K562 (cell line): ENCODE measurements at regions not wholly inside any gene's neighbourhood (a gene's known extent, or its start where the extent isn't known, plus 50 kb on each side); places are given as distances from the start of the nearest gene placed in this dataset.

Experiments
- ATAC-seq: fragments of 200-7000 bp; cut with Tn5 transposase; 3 replicates; pipeline ENCODE4 v1.9.1; 2020; ENCODE audit warnings: moderate library complexity
- BruUV-seq: library from RNA; stranded (reverse); fragments of 400-500 nt; replicated peaks from 2 replicates; lab custom pipeline; 2021; lab: Mats Ljungman, UMichigan
- CTCF ChIA-PET: fragments of 300-600 bp; formaldehyde crosslinking; extraction: SDS; loops from one replicate; lab custom pipeline; 2021; ENCODE audit warnings: low intra/inter-chr PET ratio; lab: Yijun Ruan, JAX
- POLR2A ChIA-PET: fragments of 300-600, 350-650 bp; sonication (Branson Sonifier 250); formaldehyde crosslinking; extraction: SDS; loops from one replicate; lab custom pipeline; 2021; ENCODE audit warnings: antibody characterized with exemption, inconsistent platforms; lab: Yijun Ruan, JAX
- DNase-seq, 4 experiments: peaks; one replicate each; pipeline versions ENCODE4 v3.0.0 to v3.0.0-alpha.2; 2011 to 2018; ENCODE audit warnings: low spot score in 3 of 4, mixed read lengths in 3 of 4; ENCODE audit errors: extremely low read depth in 1 of 4
- FAIRE-seq: peaks from 2 replicates; lab custom pipeline; 2011; peaks lifted over from hg19 to GRCh38; lab: Jason Lieb, UNC
- H2AFZ ChIP-seq: 2 replicates; pipeline ENCODE4 v1.6.0; 2011; ENCODE audit warnings: low read depth, low read length, control low read depth, inconsistent platforms
- H3K27ac ChIP-seq: fragments of 200-600 bp; 3 replicates; pipeline ENCODE4 v1.8.0; 2011; ENCODE audit warnings: low read depth, mild to moderate bottlenecking, control low read depth, inconsistent platforms, low read length, moderate library complexity, mixed read lengths; ENCODE audit errors: extremely low read depth
- H3K27me3 ChIP-seq, 2 experiments: fragments of 300-600 bp in 1 of 2; 2 replicates in 1 of 2; 3 replicates in 1 of 2; pipeline versions ENCODE4 v1.6.0 to v1.8.0; 2011; ENCODE audit warnings: inconsistent platforms in 2 of 2, low read length in 2 of 2, mild to moderate bottlenecking in 1 of 2, mixed read lengths in 1 of 2, moderate library complexity in 1 of 2; ENCODE audit not compliant: control insufficient read depth in 2 of 2, insufficient read depth in 2 of 2
- H3K36me3 ChIP-seq: fragments of 300-600 bp; 3 replicates; pipeline ENCODE4 v1.8.0; 2011; ENCODE audit warnings: mild to moderate bottlenecking, low read length, inconsistent platforms; ENCODE audit not compliant: control insufficient read depth, insufficient read depth
- H3K4me1 ChIP-seq, 2 experiments: fragments of 200-600 bp in 1 of 2; replicated peaks in 1 of 2; 2 replicates in 1 of 2; 3 replicates in 1 of 2; pipeline versions ENCODE4 v1.5.1 to v1.8.0; 2011; ENCODE audit warnings: inconsistent platforms in 2 of 2, low read length in 2 of 2, mild to moderate bottlenecking in 1 of 2, mixed read lengths in 1 of 2, moderate library complexity in 1 of 2; ENCODE audit not compliant: control insufficient read depth in 2 of 2, insufficient read depth in 2 of 2
- H3K4me2 ChIP-seq: 2 replicates; pipeline ENCODE4 v1.6.1; 2011; ENCODE audit warnings: low read length, control low read depth, inconsistent platforms, mixed read lengths; ENCODE audit not compliant: insufficient read depth
- H3K4me3 ChIP-seq: fragments of 200-600 bp; sonication (generic), shearing (Covaris generic); 2 replicates; pipeline ENCODE4 v1.5.1; 2016; ENCODE audit warnings: control low read depth, inconsistent platforms
- H3K79me2 ChIP-seq: fragments of 200-600 bp; 3 replicates; pipeline ENCODE4 v1.8.0; 2011; ENCODE audit warnings: low read length, inconsistent platforms; ENCODE audit not compliant: control insufficient read depth, insufficient read depth
- H3K9ac ChIP-seq, 2 experiments: 2 replicates each; pipeline versions ENCODE4 v1.6.0 to v1.6.1; 2011; ENCODE audit warnings: low read depth in 2 of 2, low read length in 2 of 2, control low read depth in 1 of 2, inconsistent platforms in 1 of 2, mild to moderate bottlenecking in 1 of 2, mixed read lengths in 1 of 2; ENCODE audit not compliant: insufficient read depth in 1 of 2
- H3K9me1 ChIP-seq: one replicate; pipeline ENCODE4 v1.6.0; 2011; ENCODE audit warnings: inconsistent platforms, mild to moderate bottlenecking, low read length, moderate library complexity; ENCODE audit not compliant: control insufficient read depth, insufficient read depth
- H3K9me3 ChIP-seq: replicated peaks from 2 replicates; pipeline ENCODE4 v1.5.1; 2011; ENCODE audit warnings: low read depth, low read length, inconsistent platforms; ENCODE audit not compliant: control insufficient read depth, insufficient read depth
- H4K20me1 ChIP-seq: replicated peaks from 2 replicates; pipeline ENCODE4 v1.6.1; 2011; ENCODE audit warnings: low read length, inconsistent platforms, mixed read lengths; ENCODE audit not compliant: control insufficient read depth, insufficient read depth
- BACH1 ChIP-seq: fragments of 200-800 bp; sonication (Bioruptor generic); IDR thresholded peaks from 2 replicates; pipeline ENCODE4 v1.6.1; 2016; ENCODE audit warnings: missing genetic modification characterization, missing compliant biosample characterization
- E2F5 ChIP-seq: sonication (generic); formaldehyde crosslinking; IDR thresholded peaks from 2 replicates; pipeline ENCODE4 v1.8.0; 2022; ENCODE audit warnings: mild to moderate bottlenecking, missing genetic modification reagents
- ELK3 ChIP-seq: fragments of 450-650 bp; formaldehyde crosslinking; IDR thresholded peaks from 2 replicates; pipeline ENCODE4 v1.4.0; 2020; ENCODE audit warnings: mild to moderate bottlenecking
- ESRRA ChIP-seq: fragments of 450-650 bp; IDR thresholded peaks from 2 replicates; pipeline ENCODE4 v1.6.1; 2014; ENCODE audit warnings: low read depth, mild to moderate bottlenecking, moderate library complexity, borderline replicate concordance
- KDM1A ChIP-seq, 2 experiments: fragments of 450-650 bp; IDR thresholded peaks; 2 replicates each; pipeline ENCODE4 v1.6.1; 2016; ENCODE audit warnings: mild to moderate bottlenecking in 2 of 2
- L3MBTL2 ChIP-seq: fragments of 450-650 bp; IDR thresholded peaks from 2 replicates; pipeline ENCODE4 v1.6.1; 2016; ENCODE audit warnings: mild to moderate bottlenecking, moderate library complexity
- PHB2 ChIP-seq: fragments of 450-650 bp; IDR thresholded peaks from 2 replicates; pipeline ENCODE4 v1.6.1; 2017; ENCODE audit warnings: low read depth
- RAD21 ChIP-seq, 2 experiments: fragments of 250-450 bp in 1 of 2; fragments of 450-650 bp in 1 of 2; sonication (Bioruptor Pico) in 1 of 2; formaldehyde crosslinking in 1 of 2; IDR thresholded peaks in 1 of 2; conservative IDR thresholded peaks in 1 of 2; 2 replicates each; pipeline versions ENCODE4 v1.4.0 to v1.8.0; 2020 to 2022; ENCODE audit warnings: mild to moderate bottlenecking in 2 of 2, moderate library complexity in 1 of 2
- RBM25 ChIP-seq: fragments of 200-400 bp; formaldehyde crosslinking; IDR thresholded peaks from 2 replicates; pipeline ENCODE4 v1.6.1; 2018; ENCODE audit warnings: low read length, low read depth, moderate library complexity; ENCODE audit not compliant: severe bottlenecking
- SMARCA5 ChIP-seq: fragments of 450-650 bp; IDR thresholded peaks from 2 replicates; pipeline ENCODE4 v1.6.1; 2016
- STAT5B ChIP-seq: fragments of 250-450 bp; sonication (Bioruptor Pico); IDR thresholded peaks from 2 replicates; pipeline ENCODE4 v1.8.0; 2021; ENCODE audit warnings: mild to moderate bottlenecking, inconsistent platforms
- U2AF2 ChIP-seq: fragments of 200-400 bp; formaldehyde crosslinking; optimal IDR thresholded peaks from 2 replicates; pipeline ENCODE3; 2017; ENCODE audit warnings: low read depth, mild to moderate bottlenecking, low read length
- XRCC3 ChIP-seq: fragments of 450-650 bp; IDR thresholded peaks from 2 replicates; pipeline ENCODE4 v1.6.1; 2017; ENCODE audit warnings: mild to moderate bottlenecking, moderate library complexity
- YBX1 ChIP-seq: fragments of 450-650 bp; IDR thresholded peaks from 2 replicates; pipeline ENCODE4 v1.7.1; 2016; ENCODE audit warnings: mild to moderate bottlenecking
- ZFPM2 ChIP-seq: fragments of 250-450 bp; sonication (Bioruptor Pico); IDR thresholded peaks from 2 replicates; pipeline ENCODE4 v1.5.1; 2022; ENCODE audit warnings: mild to moderate bottlenecking
- ZKSCAN1 ChIP-seq: fragments of 150-350 bp; IDR thresholded peaks from 2 replicates; pipeline ENCODE4 v1.6.1; 2016; ENCODE audit warnings: low read depth, low read length
- ZNF12 ChIP-seq: sonication (generic); formaldehyde crosslinking; IDR thresholded peaks from 2 replicates; pipeline ENCODE4 v1.4.0; 2020; ENCODE audit warnings: mild to moderate bottlenecking, missing genetic modification reagents
- ZNF589 ChIP-seq: fragments of 200-800 bp; sonication (Bioruptor generic); IDR thresholded peaks from 2 replicates; pipeline ENCODE4 v1.6.1; 2016; ENCODE audit warnings: low read depth, missing genetic modification characterization, missing compliant biosample characterization
- WGBS: fragments of 100-300 bp; shearing (Covaris generic); methylation state at CpG from one replicate; pipeline ENCODE4 v1.1.6; 2016; ENCODE audit warnings: low coverage, mixed read lengths; ENCODE audit not compliant: insufficient coverage; ENCODE audit errors: missing lambda C conversion rate; 5-methylcytosine and 5-hydroxymethylcytosine counted together
- in situ Hi-C: fragments of 300-500 bp; cut with MboI; formaldehyde crosslinking; loops from 4 replicates; pipeline ENCODE4 v1.15.0; 2018; ENCODE audit warnings: inconsistent platforms, mixed read lengths
- intact Hi-C: fragments of 100-400 bp; cut with micrococcal nuclease; formaldehyde crosslinking; loops from 2 replicates; pipeline ENCODE4 v1.14.2; 2022

GRCh38 chr15:88730751-88731150, 72.5 kb upstream of the ACAN start:
- BruUV-seq, result no TSS peak
- intact Hi-C loops (no loop called here), in situ Hi-C loops (no loop called here)
- POLR2A ChIA-PET, result no interaction called here
- H3K9me1 ChIP-seq, result no peaks in the 10 kb centered on the region
- no peaks in the 10 kb centered on the region for H3K79me2 ChIP-seq
- no peaks in the 10 kb centered on the region for H3K9me3 ChIP-seq
- H3K27ac ChIP-seq, result no peak overlapping the region
- TF ChIP-seq YBX1, result no peak
- TF ChIP-seq ZKSCAN1, result no peak
- TF ChIP-seq BACH1 (tag), result no peak
- no peak for TF ChIP-seq L3MBTL2
- no peak for TF ChIP-seq ESRRA
- no peak for TF ChIP-seq U2AF2
- TF ChIP-seq ZNF12, result no peak
- no peak for TF ChIP-seq XRCC3
- no peak for TF ChIP-seq KDM1A (IDR thresholded peaks at IDR 0.05)
- TF ChIP-seq E2F5 (CRISPR knock-in tag), result no peak
- no peak for TF ChIP-seq PHB2
- TF ChIP-seq STAT5B, result no peak
- TF ChIP-seq ELK3 (CRISPR knock-in tag), result no peak
- TF ChIP-seq RAD21 (CRISPR knock-in tag; conservative IDR thresholded peaks at IDR 0.05 in 1 of 2, IDR thresholded peaks at IDR 0.05 in 1 of 2), result no peak
- TF ChIP-seq ZNF589, result no peak
- TF ChIP-seq ZFPM2 (CRISPR knock-in tag), result no peak
- no peak for TF ChIP-seq RBM25
- TF ChIP-seq SMARCA5, result no peak
- TF ChIP-seq, all 486 proteins: peak for 0
- Histone ChIP-seq H3K9ac (no peak overlapping the region), H3K27me3 (peaks cover 11 to 41% of the 10 kb centered on the region in 2 experiments), H3K4me2 (no peak overlapping the region), H2AFZ (no peak overlapping the region), H4K20me1 (no peaks in the 10 kb centered on the region), H3K4me1 (no peaks in the 10 kb centered on the region), H3K36me3 (no peaks in the 10 kb centered on the region), H3K4me3 (no peak overlapping the region)
- no peak for DNase-seq
- ATAC-seq, result no peak
- WGBS, result 0% methylated on average over 3 of the region's 3 CpGs
- CTCF ChIA-PET, result no interaction called here
- no peak for FAIRE-seq
